ENCODE measurements at regions not wholly inside any gene's neighbourhood (a gene's known extent, or its start where the extent isn't known, plus 50 kb on each side); places are given as distances from the start of the nearest gene placed in this dataset.
A peak's percentile ranks its signal among the peaks of the same experiment; 100 is the strongest.
"Not testable (repeated sequence)": the region's sequence is repeated elsewhere in the genome, so short reads cannot be mapped to it uniquely, and the experiment has no call there.

- no peak for DNase-seq
Measured at GRCh38 chr7:84813376-84813775, 373.5 kb downstream of the SEMA3D start.

GRCh38 chr7:84812021-84812420 lies 374.8 kb downstream of the SEMA3D start:
- DNase-seq = no peak

GRCh38 chr7:84811362-84811761 lies 375.5 kb downstream of the SEMA3D start:
- no peak for DNase-seq

GRCh38 chr7:84809877-84810276 lies 377.0 kb downstream of the SEMA3D start:
- no peak for DNase-seq

GRCh38 chr7:84803979-84804378 lies 382.9 kb downstream of the SEMA3D start:
- no peak for DNase-seq

GRCh38 chr7:84801396-84801795 lies 385.5 kb downstream of the SEMA3D start:
- DNase-seq = no peak

GRCh38 chr7:84800846-84801245 lies 386.0 kb downstream of the SEMA3D start:
- no peak for DNase-seq

GRCh38 chr7:84799106-84799505 lies 387.8 kb downstream of the SEMA3D start:
- no peak for DNase-seq

- DNase-seq = peak; percentile 5
Measured at GRCh38 chr7:84792231-84792893, 394.5 kb downstream of the SEMA3D start.

- DNase-seq = no peak
Measured at GRCh38 chr7:84790882-84791281, 396.0 kb downstream of the SEMA3D start.

- no peak for DNase-seq
Measured at GRCh38 chr7:84786073-84786472, 400.8 kb downstream of the SEMA3D start.

GRCh38 chr7:84784450-84784849 lies 402.4 kb downstream of the SEMA3D start:
- DNase-seq = no peak

GRCh38 chr7:84783141-84783778 lies 403.6 kb downstream of the SEMA3D start:
- peak; percentile 13 for DNase-seq

- DNase-seq = no peak
Measured at GRCh38 chr7:84781838-84782237, 405.0 kb downstream of the SEMA3D start.

- DNase-seq = no peak
Measured at GRCh38 chr7:84780158-84781124, 406.4 kb downstream of the SEMA3D start.

GRCh38 chr7:84757761-84758160 lies 429.1 kb downstream of the SEMA3D start:
- DNase-seq = no peak

GRCh38 chr7:84746353-84746752 lies 440.5 kb downstream of the SEMA3D start:
- DNase-seq = no peak

GRCh38 chr7:84744385-84744784 lies 442.5 kb downstream of the SEMA3D start:
- DNase-seq = no peak

- no peak for DNase-seq
Measured at GRCh38 chr7:84738583-84739150, 448.2 kb downstream of the SEMA3D start.

- DNase-seq = no peak
Measured at GRCh38 chr7:84735677-84736076, 451.2 kb downstream of the SEMA3D start.

- no peak for DNase-seq
Measured at GRCh38 chr7:84735011-84735410, 451.8 kb downstream of the SEMA3D start.

GRCh38 chr7:84733976-84734375 lies 452.9 kb downstream of the SEMA3D start:
- not testable (repeated sequence) for DNase-seq

- not testable (repeated sequence) for DNase-seq
Measured at GRCh38 chr7:84730864-84731263, 456.0 kb downstream of the SEMA3D start.

Data from hematopoietic multipotent progenitor cell treated with erythropoietin and hydrocortisone succinate and interleukin-3 and kit ligand, for 6 days (in vitro differentiated cells).